Activated CD8-positive, alpha-beta T cell treated with anti-CD3 and anti-CD28 coated beads, Interleukin-2, amount 10 ng/mL, durations not matched to agents 7 days and 5 days (primary cell): ENCODE measurements at regions not wholly inside any gene's neighbourhood (a gene's known extent, or its start where the extent isn't known, plus 50 kb on each side); places are given as distances from the start of the nearest gene placed in this dataset.
"Not testable (repeated sequence)": the region's sequence is repeated elsewhere in the genome, so short reads cannot be mapped to it uniquely, and the experiment has no call there.

ENCODE experiments used
- ATAC-seq: fragments of 150-1000 bp; cut with Tn5 transposase; one replicate; pipeline ENCODE4 v1.10.0; 2021; ENCODE audit warnings: moderate library complexity
- CTCF ChIA-PET: fragments of 350-600 bp; sonication (Branson Sonifier 250); formaldehyde crosslinking; loops from one replicate; lab custom pipeline; 2021; ENCODE audit warnings: antibody characterized with exemption; lab: Charles Lee
- POLR2A ChIA-PET: fragments of 350-600 bp; sonication (Branson Sonifier 250); formaldehyde crosslinking; loops from one replicate; lab custom pipeline; 2021; ENCODE audit warnings: antibody characterized with exemption; lab: Charles Lee
- DNase-seq: peaks from one replicate; pipeline ENCODE4 v3.0.0-alpha.2; 2020
- H3K27ac Mint-ChIP-seq: one replicate; pipeline ENCODE4 v1.8.0; 2021; ENCODE audit warnings: mild to moderate bottlenecking, mixed read lengths
- H3K27me3 Mint-ChIP-seq: one replicate; pipeline ENCODE4 v1.8.0; 2021; ENCODE audit warnings: low read depth, mixed read lengths
- H3K36me3 Mint-ChIP-seq: one replicate; pipeline ENCODE4 v1.8.0; 2021; ENCODE audit warnings: low read depth, mixed read lengths
- H3K4me1 Mint-ChIP-seq: one replicate; pipeline ENCODE4 v1.8.0; 2021; ENCODE audit warnings: low read depth, mixed read lengths
- H3K4me3 Mint-ChIP-seq: one replicate; pipeline ENCODE4 v1.8.0; 2021; ENCODE audit warnings: mild to moderate bottlenecking, mixed read lengths
- H3K9me3 Mint-ChIP-seq: one replicate; pipeline ENCODE4 v1.8.0; 2022; ENCODE audit warnings: mixed read lengths; ENCODE audit not compliant: insufficient read depth

- H3K27ac Mint-ChIP-seq, result no peak overlapping the region
- no peaks in the 10 kb centered on the region for H3K27me3 Mint-ChIP-seq
- no peak overlapping the region for H3K4me3 Mint-ChIP-seq
- DNase-seq (no peak), ATAC-seq (no peak)
- ChIA-PET POLR2A (no interaction called here), CTCF (no interaction called here)
- no peaks in the 10 kb centered on the region for H3K4me1 Mint-ChIP-seq
- no peaks in the 10 kb centered on the region for H3K36me3 Mint-ChIP-seq
- no peaks in the 10 kb centered on the region for H3K9me3 Mint-ChIP-seq
These were observed 78.6 kb upstream of the MITF start for GRCh38 chr3:69660631-69661030.

- Mint-ChIP-seq H3K27ac (no peak overlapping the region), H3K27me3 (no peaks in the 10 kb centered on the region), H3K36me3 (no peaks in the 10 kb centered on the region), H3K4me1 (no peaks in the 10 kb centered on the region), H3K9me3 (no peaks in the 10 kb centered on the region), H3K4me3 (no peak overlapping the region)
- no peak for DNase-seq
- POLR2A ChIA-PET, result no interaction called here
- ATAC-seq, result no peak
- CTCF ChIA-PET, result no interaction called here
These were observed 79.9 kb upstream of the MITF start for GRCh38 chr3:69659180-69659910.

GRCh38 chr3:69658514-69659140 lies 80.6 kb upstream of the MITF start:
- DNase-seq (no peak), ATAC-seq (no peak)
- Mint-ChIP-seq H3K9me3 (no peaks in the 10 kb centered on the region), H3K4me1 (no peaks in the 10 kb centered on the region), H3K27ac (no peak overlapping the region), H3K4me3 (no peak overlapping the region), H3K36me3 (no peaks in the 10 kb centered on the region), H3K27me3 (no peaks in the 10 kb centered on the region)
- ChIA-PET POLR2A (no interaction called here), CTCF (no interaction called here)

GRCh38 chr3:69657030-69657429 lies 82.2 kb upstream of the MITF start:
- H3K9me3 Mint-ChIP-seq, H3K4me1 Mint-ChIP-seq, POLR2A ChIA-PET, DNase-seq, H3K36me3 Mint-ChIP-seq, H3K27me3 Mint-ChIP-seq, CTCF ChIA-PET, H3K4me3 Mint-ChIP-seq, H3K27ac Mint-ChIP-seq, ATAC-seq: not testable (repeated sequence)

- ATAC-seq (no peak), DNase-seq (no peak)
- H3K4me1 Mint-ChIP-seq, result no peaks in the 10 kb centered on the region
- ChIA-PET POLR2A (no interaction called here), CTCF (no interaction called here)
- no peaks in the 10 kb centered on the region for H3K27me3 Mint-ChIP-seq
- H3K4me3 Mint-ChIP-seq, result no peak overlapping the region
- no peaks in the 10 kb centered on the region for H3K9me3 Mint-ChIP-seq
- no peak overlapping the region for H3K27ac Mint-ChIP-seq
- no peaks in the 10 kb centered on the region for H3K36me3 Mint-ChIP-seq
These were observed 87.5 kb upstream of the MITF start for GRCh38 chr3:69651765-69652164.

- no peaks in the 10 kb centered on the region for H3K27me3 Mint-ChIP-seq
- CTCF ChIA-PET, result no interaction called here
These were observed 89.2 kb upstream of the MITF start for GRCh38 chr3:69650066-69650419.

GRCh38 chr3:69649120-69650065 lies 89.9 kb upstream of the MITF start:
- no peak overlapping the region for H3K27ac Mint-ChIP-seq
- H3K9me3 Mint-ChIP-seq, result no peaks in the 10 kb centered on the region
- no peaks in the 10 kb centered on the region for H3K4me1 Mint-ChIP-seq
- H3K36me3 Mint-ChIP-seq, result no peaks in the 10 kb centered on the region
- H3K4me3 Mint-ChIP-seq, result no peak overlapping the region
- no peaks in the 10 kb centered on the region for H3K27me3 Mint-ChIP-seq
- CTCF ChIA-PET, result no interaction called here
- no peak for DNase-seq
- ATAC-seq, result no peak
- POLR2A ChIA-PET, result no interaction called here

More at GRCh38 chr3:69650066-69650419, 89.2 kb upstream of the MITF start:
- Mint-ChIP-seq H3K27ac (no peak overlapping the region), H3K4me1 (no peaks in the 10 kb centered on the region), H3K36me3 (no peaks in the 10 kb centered on the region), H3K4me3 (no peak overlapping the region), H3K9me3 (no peaks in the 10 kb centered on the region)
- DNase-seq (no peak), ATAC-seq (no peak)
- POLR2A ChIA-PET, result no interaction called here

GRCh38 chr3:69648126-69648525 lies 91.1 kb upstream of the MITF start:
- POLR2A ChIA-PET, result no interaction called here

GRCh38 chr3:69647511-69648110 lies 91.7 kb upstream of the MITF start:
- no peaks in the 10 kb centered on the region for H3K27me3 Mint-ChIP-seq
- H3K9me3 Mint-ChIP-seq, result no peaks in the 10 kb centered on the region
- H3K4me3 Mint-ChIP-seq, result no peak overlapping the region
- no peaks in the 10 kb centered on the region for H3K36me3 Mint-ChIP-seq
- H3K4me1 Mint-ChIP-seq, result no peaks in the 10 kb centered on the region
- H3K27ac Mint-ChIP-seq, result no peak overlapping the region
- ChIA-PET CTCF (no interaction called here), POLR2A (no interaction called here)
- no peak for ATAC-seq
- no peak for DNase-seq

More at GRCh38 chr3:69648126-69648525, 91.1 kb upstream of the MITF start:
- Mint-ChIP-seq H3K27me3 (no peaks in the 10 kb centered on the region), H3K4me3 (no peak overlapping the region), H3K27ac (no peak overlapping the region), H3K4me1 (no peaks in the 10 kb centered on the region), H3K9me3 (no peaks in the 10 kb centered on the region), H3K36me3 (no peaks in the 10 kb centered on the region)
- no peak for ATAC-seq
- CTCF ChIA-PET, result no interaction called here
- DNase-seq, result no peak

- Mint-ChIP-seq H3K9me3 (no peaks in the 10 kb centered on the region), H3K27me3 (no peaks in the 10 kb centered on the region), H3K36me3 (no peaks in the 10 kb centered on the region), H3K27ac (no peak overlapping the region), H3K4me1 (no peaks in the 10 kb centered on the region), H3K4me3 (no peak overlapping the region)
- DNase-seq (no peak), ATAC-seq (no peak)
- CTCF ChIA-PET, result no interaction called here
- POLR2A ChIA-PET, result no interaction called here
These were observed 92.2 kb upstream of the MITF start for GRCh38 chr3:69647081-69647480.

GRCh38 chr3:69646287-69647067 lies 92.8 kb upstream of the MITF start:
- ATAC-seq (no peak), DNase-seq (no peak)
- Mint-ChIP-seq H3K4me1 (no peaks in the 10 kb centered on the region), H3K9me3 (no peaks in the 10 kb centered on the region), H3K4me3 (no peak overlapping the region), H3K36me3 (no peaks in the 10 kb centered on the region), H3K27me3 (no peaks in the 10 kb centered on the region), H3K27ac (no peak overlapping the region)
- POLR2A ChIA-PET, result no interaction called here
- CTCF ChIA-PET, result no interaction called here
